GM21381 (cell line): ENCODE measurements at regions not wholly inside any gene's neighbourhood (a gene's known extent, or its start where the extent isn't known, plus 50 kb on each side); places are given as distances from the start of the nearest gene placed in this dataset.
"Not testable (repeated sequence)": the region's sequence is repeated elsewhere in the genome, so short reads cannot be mapped to it uniquely, and the experiment has no call there.

Experiments used
- ATAC-seq: cut with Tn5 transposase; IDR thresholded peaks from one replicate; pipeline ENCODE4 v1.9.1; 2021; ENCODE audit warnings: mild to moderate bottlenecking, moderate library complexity; ENCODE audit not compliant: unreplicated experiment

GRCh38 chr1:181192316-181192715 lies 103.8 kb downstream of the IER5 start:
- ATAC-seq = no peak

GRCh38 chr1:181202986-181203555 lies 114.6 kb downstream of the IER5 start:
- ATAC-seq = no peak

DNA sequence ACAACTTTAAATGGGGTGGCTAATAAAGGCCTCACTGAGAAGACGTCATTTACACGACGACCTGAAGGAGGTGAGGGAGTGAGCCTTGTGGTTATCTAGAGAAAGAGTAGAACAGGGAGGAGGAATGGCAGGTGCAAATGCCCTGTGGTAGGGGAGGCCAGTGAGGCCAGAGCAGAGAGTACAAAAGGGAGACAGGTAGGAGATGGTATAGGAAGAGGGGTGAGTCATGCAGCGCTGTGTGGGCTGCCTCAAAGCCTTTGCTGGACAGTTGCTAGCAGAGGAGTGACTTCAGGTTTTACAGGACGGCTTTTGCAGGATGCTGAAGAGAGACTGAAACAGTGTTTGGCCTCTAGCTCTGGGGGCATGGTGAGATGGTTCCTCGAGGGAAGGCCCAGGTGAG lies 116.0 kb downstream of the IER5 start:
- ATAC-seq = no peak

- ATAC-seq = no peak
Measured at GRCh38 chr1:181205901-181206300, 117.4 kb downstream of the IER5 start.

DNA sequence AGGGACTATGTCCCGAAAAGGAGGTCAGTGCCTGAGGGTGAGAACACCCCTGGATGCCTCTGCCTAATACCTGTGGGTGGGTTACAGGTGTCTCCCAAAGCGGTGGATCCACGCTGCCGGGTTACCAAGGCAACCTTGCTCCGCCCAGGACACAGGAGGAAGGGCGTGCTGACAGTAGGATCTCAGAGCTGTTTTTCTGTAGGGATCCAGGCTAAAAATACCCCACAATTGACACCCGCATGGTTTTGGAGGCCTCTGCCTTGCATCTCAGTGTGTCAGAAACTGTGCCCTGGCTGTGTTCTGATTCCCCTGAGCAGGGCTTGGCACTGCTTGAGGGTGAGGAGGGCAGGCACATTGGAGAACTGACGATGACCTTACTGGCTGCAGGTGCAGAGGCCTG lies 118.0 kb downstream of the IER5 start:
- no peak for ATAC-seq

DNA sequence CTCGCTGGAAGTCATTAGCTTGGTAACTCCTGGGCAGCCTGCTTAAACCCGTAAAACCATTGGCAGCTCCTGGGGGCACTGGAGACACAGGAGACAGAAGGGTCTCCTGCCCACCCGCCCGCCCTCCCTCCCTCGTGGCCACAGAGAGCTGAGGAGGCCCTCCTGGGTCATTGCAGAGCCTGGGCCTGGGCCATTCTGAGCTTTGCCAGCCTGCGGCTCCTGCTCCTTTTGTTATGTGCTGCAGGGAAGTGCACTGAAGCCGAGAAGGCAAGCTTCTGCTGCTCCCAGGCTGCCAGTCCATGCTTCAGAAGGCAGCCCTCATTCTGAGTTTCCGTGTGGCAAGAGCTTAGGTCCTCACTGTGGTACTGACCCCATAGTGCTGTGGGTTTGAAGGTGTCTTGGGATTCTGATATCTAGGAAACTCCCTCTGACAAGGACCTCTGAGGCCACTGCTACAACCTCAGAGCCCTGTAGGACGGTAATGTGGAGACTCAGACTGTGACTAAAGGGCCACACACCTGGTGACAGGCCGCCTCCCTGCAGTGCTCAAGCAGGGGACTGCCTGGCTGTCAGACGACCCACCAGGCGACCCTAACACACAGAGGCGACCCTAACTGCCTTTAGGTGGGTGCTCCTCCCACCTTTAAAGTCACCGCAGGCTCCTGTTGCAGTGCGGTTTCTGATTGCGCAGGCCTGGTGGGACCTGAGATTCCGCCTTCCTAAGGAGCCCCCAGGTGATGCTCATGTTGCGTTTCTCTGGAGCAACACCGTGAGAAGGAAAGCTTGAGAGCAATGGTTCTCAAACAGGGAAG lies 118.7 kb downstream of the IER5 start:
- ATAC-seq = no peak

DNA sequence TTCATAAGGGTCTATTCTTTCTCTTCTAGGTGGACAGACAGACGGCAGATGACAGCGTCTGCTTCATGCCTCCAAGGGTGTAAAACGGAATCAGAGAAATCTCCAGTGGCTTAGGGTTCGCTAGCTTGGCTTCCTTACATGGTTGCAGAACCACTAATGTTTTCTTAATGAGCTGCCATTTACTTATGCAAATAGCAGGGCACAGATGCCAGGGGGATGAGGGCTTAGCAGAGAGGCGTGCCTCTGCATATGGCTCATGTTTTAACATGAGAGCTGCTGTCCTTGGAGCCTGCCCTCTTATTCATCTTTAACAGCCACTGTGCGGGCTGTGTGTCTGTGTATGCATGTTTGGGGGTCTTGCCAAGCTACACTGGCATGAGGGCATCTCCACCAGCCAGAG lies 119.6 kb downstream of the IER5 start:
- ATAC-seq = no peak

GRCh38 chr1:181208967-181209366 lies 120.5 kb downstream of the IER5 start:
- ATAC-seq = no peak

- ATAC-seq = no peak
Measured at GRCh38 chr1:181213056-181213455, 124.6 kb downstream of the IER5 start.

DNA sequence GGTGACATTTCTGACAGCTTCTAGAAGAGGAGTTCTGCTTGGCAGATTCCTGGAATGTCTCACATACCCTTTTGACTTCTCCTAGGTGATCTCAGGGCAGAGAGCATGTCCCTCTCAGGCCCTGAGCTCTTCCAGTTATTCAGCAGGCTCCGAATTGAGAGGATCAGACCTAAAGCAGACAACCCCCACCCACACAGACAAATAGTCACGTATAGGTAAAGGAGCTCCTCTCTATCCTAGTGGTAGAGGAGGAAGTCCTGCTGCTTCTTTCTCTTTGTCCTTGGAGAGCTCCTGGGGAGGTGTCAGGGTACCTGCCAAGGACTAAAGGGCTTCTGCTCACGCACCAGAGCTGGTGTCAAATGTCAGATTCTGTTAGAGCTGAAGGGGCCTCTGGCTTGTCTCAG lies 128.1 kb downstream of the IER5 start:
- ATAC-seq = no peak

GRCh38 chr1:181219938-181220337 lies 131.4 kb downstream of the IER5 start:
- ATAC-seq = no peak

DNA sequence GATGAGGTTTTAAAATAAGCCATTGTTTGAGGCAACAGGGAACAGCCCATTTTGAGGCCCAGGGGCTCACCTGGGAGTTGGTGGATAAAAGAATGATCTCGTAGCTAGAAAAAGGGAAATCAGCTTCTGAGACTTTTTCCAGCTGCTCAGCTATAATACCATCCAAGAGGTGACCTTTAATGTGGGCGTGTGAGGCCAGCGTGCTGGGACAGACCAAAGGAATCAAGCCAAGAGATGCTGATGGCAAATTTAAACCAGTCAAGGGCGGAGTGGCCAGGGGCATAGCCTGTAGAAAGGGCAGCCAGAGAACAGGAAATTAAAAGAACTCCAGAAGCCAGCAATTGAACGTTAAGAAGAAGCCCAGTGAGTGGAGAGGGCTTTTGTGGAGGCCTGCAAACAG lies 132.6 kb downstream of the IER5 start:
- no peak for ATAC-seq

- ATAC-seq = no peak
Measured at GRCh38 chr1:181222972-181223505, 134.5 kb downstream of the IER5 start.

DNA sequence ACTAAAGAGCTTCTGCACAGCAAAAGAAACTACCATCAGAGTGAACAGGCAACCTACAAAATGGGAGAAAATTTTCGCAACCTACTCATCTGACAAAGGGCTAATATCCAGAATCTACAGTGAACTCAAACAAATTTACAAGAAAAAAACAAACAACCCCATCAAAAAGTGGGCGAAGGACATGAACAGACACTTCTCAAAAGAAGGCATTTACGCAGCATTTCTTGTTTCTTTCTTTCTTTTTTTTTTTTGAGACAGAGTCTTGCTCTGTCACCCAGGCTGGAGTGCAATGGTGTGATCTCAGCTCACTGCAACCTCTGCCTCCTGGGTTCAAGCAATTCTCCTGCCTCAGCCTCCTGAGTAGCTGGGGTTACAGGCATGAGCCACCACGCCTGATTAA lies 138.2 kb downstream of the IER5 start:
- not testable (repeated sequence) for ATAC-seq

DNA sequence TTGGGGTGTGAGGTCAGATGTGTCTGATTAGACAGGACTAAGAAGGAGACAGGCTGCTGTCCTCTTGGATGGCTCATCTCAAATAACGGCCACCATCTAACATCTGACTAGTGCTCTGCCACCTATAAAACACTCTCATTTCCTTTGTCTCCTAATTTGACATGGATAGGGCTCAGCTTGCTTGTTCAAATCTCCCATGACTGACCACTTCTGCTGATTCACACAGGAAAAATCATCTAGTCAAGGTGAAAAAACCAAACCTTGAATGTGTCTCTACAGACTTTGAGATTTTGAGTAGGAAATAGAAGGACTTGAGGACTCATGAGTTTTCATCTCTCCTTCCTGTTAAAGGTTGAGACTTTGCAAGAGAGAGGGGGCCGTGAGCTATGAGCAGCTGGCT lies 150.6 kb downstream of the IER5 start:
- ATAC-seq = no peak

- not testable (repeated sequence) for ATAC-seq
Measured at GRCh38 chr1:181246320-181246719, 157.8 kb downstream of the IER5 start.

GRCh38 chr1:181248361-181248760 lies 159.9 kb downstream of the IER5 start:
- not testable (repeated sequence) for ATAC-seq

DNA sequence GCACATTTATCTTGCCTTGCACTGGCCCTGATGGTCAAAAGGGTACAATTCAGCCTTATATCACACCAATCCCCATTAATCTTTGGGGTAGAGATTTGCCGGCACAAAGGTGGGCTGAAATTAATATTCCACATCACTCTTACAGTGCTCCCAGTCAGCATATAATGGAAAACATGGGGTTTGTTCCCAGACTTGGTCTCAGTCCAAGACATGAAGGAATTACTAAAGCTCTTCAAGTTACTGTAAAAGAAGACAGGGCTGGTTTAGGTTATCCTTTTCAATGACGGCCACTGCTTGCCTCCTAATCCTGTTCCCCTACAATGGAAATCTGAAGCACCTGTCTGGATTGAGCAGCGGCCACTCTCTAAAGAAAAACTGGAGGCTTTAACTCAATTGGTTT lies 160.7 kb downstream of the IER5 start:
- no peak for ATAC-seq

GRCh38 chr1:181250038-181250437 lies 161.5 kb downstream of the IER5 start:
- no peak for ATAC-seq

DNA sequence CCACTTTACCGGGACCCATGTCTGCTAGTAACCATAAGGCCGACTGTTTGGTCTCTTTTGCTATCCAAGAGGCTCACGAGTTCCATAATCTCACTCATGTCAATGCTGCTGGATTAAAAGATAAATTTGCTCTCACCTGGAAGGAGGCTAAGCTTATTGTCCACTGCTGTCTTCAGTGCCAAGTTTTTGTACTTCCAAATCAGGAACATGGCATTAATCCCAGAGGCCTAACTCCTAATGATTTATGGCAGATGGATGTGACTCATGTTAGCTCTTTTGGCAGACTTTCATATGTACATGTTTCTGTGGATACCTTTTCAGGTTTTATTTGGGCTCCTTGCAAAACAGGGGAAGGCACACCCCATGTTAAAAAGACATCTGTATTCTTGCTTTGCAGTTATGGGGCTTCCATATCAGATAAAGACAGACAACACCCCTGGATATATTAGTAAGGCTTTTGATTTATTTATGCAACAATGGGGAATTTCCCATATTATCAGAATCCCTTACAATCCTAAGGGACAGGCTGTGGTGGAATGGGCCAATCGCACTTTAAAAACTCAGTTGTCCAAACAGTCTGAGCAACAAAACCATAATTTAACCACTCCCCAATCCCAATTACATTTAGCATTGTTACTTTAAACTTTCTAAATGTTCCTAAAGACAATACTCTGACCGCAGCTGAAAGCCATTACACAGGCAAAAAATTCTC lies 162.7 kb downstream of the IER5 start:
- ATAC-seq = no peak

- ATAC-seq = no peak
Measured at GRCh38 chr1:181251713-181252075, 163.2 kb downstream of the IER5 start.

DNA sequence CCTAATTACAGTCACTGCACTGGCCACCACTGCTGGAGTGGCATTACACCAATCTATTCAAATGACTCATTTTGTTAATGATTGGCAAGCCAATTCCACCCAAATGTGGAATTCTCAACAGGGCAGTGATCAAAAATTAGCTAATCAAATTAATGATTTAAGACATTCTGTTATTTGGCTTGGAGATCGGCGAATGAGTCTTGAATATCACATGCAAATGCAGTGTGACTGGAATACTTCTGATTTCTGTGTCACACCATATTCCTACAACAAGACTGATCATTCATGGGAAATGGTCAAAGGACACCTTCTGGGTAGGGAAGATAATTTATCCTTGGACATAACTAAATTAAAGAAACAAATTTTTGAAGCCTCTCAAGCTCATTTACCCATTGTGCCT lies 165.1 kb downstream of the IER5 start:
- ATAC-seq = not testable (repeated sequence)
